ENCODE measurements at regions not wholly inside any gene's neighbourhood (a gene's known extent, or its start where the extent isn't known, plus 50 kb on each side); places are given as distances from the start of the nearest gene placed in this dataset.
A peak's percentile ranks its signal among the peaks of the same experiment; 100 is the strongest.

DNA sequence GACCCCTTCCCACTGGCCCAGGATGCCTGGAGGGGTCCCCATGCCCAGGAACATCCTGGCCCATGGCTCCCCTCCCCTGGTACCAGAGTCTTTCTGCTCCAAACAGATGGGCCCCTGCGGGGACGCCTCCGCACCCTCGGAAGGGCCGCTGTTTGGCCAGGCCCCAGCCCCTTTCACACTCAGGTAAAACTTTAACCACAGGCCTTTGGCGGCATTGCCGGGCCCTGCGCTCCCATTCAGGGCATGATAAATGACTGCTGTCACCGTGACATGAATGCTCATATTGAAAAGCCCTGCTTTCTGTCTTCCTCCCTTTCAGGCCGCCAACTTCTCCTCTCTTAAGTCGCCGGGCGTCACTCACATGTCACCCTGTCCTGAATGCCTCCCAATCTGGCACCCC, 141.5 kb upstream of the TOP1 start (continued):
- TF ChIP-seq, protein P1, sequence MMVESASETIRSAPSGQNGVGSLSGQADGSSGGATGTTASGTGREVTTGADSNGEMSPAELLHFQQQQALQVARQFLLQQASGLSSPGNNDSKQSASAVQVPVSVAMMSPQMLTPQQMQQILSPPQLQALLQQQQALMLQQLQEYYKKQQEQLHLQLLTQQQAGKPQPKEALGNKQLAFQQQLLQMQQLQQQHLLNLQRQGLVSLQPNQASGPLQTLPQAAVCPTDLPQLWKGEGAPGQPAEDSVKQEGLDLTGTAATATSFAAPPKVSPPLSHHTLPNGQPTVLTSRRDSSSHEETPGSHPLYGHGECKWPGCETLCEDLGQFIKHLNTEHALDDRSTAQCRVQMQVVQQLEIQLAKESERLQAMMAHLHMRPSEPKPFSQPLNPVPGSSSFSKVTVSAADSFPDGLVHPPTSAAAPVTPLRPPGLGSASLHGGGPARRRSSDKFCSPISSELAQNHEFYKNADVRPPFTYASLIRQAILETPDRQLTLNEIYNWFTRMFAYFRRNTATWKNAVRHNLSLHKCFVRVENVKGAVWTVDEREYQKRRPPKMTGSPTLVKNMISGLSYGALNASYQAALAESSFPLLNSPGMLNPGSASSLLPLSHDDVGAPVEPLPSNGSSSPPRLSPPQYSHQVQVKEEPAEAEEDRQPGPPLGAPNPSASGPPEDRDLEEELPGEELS (CRISPR knock-in tag; IDR thresholded peaks at IDR 0.05) = peak; percentile 73
- TF ChIP-seq, protein P2, sequence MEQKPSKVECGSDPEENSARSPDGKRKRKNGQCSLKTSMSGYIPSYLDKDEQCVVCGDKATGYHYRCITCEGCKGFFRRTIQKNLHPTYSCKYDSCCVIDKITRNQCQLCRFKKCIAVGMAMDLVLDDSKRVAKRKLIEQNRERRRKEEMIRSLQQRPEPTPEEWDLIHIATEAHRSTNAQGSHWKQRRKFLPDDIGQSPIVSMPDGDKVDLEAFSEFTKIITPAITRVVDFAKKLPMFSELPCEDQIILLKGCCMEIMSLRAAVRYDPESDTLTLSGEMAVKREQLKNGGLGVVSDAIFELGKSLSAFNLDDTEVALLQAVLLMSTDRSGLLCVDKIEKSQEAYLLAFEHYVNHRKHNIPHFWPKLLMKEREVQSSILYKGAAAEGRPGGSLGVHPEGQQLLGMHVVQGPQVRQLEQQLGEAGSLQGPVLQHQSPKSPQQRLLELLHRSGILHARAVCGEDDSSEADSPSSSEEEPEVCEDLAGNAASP (CRISPR knock-in tag; IDR thresholded peaks at IDR 0.05; ENCODE audit: borderline replicate concordance) = no peak
- TF ChIP-seq, protein P3, sequence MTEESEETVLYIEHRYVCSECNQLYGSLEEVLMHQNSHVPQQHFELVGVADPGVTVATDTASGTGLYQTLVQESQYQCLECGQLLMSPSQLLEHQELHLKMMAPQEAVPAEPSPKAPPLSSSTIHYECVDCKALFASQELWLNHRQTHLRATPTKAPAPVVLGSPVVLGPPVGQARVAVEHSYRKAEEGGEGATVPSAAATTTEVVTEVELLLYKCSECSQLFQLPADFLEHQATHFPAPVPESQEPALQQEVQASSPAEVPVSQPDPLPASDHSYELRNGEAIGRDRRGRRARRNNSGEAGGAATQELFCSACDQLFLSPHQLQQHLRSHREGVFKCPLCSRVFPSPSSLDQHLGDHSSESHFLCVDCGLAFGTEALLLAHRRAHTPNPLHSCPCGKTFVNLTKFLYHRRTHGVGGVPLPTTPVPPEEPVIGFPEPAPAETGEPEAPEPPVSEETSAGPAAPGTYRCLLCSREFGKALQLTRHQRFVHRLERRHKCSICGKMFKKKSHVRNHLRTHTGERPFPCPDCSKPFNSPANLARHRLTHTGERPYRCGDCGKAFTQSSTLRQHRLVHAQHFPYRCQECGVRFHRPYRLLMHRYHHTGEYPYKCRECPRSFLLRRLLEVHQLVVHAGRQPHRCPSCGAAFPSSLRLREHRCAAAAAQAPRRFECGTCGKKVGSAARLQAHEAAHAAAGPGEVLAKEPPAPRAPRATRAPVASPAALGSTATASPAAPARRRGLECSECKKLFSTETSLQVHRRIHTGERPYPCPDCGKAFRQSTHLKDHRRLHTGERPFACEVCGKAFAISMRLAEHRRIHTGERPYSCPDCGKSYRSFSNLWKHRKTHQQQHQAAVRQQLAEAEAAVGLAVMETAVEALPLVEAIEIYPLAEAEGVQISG (CRISPR knock-in tag; IDR thresholded peaks at IDR 0.05) = peak; percentile 56; the same call in 1 of the 2 replicates
- no peak for TF ChIP-seq ZNF724P (CRISPR knock-in tag; IDR thresholded peaks at IDR 0.05; ENCODE audit: borderline replicate concordance)
- TF ChIP-seq ZNF124 (CRISPR knock-in tag; IDR thresholded peaks at IDR 0.05) = no peak
- TF ChIP-seq ZNF597 (CRISPR knock-in tag; IDR thresholded peaks at IDR 0.05) = no peak
- TF ChIP-seq ZBTB43 (CRISPR knock-in tag; conservative IDR thresholded peaks at IDR 0.05) = no peak
- TF ChIP-seq ZNF468 (CRISPR knock-in tag; IDR thresholded peaks at IDR 0.05) = no peak
- no peak for TF ChIP-seq ZNF792 (CRISPR knock-in tag; IDR thresholded peaks at IDR 0.05)
- TF ChIP-seq ZNF761 (CRISPR knock-in tag; conservative IDR thresholded peaks at IDR 0.05) = no peak
- no peak for TF ChIP-seq PRPF4 (IDR thresholded peaks at IDR 0.05; ENCODE audit: low read depth, low read length, poor library complexity, severe bottlenecking)
- no peak for TF ChIP-seq ZKSCAN5 (CRISPR knock-in tag; IDR thresholded peaks at IDR 0.05)
- no peak for TF ChIP-seq BRCA1 (CRISPR knock-in tag; IDR thresholded peaks at IDR 0.05)
- no peak for TF ChIP-seq DMAP1 (CRISPR knock-in tag; IDR thresholded peaks at IDR 0.05)
- TF ChIP-seq CREB1 (IDR thresholded peaks at IDR 0.05) = no peak
- TF ChIP-seq CREB1 (CRISPR knock-in tag; IDR thresholded peaks at IDR 0.05) = no peak
